Fibroblast of lung (primary cell): ENCODE measurements at regions not wholly inside any gene's neighbourhood (a gene's known extent, or its start where the extent isn't known, plus 50 kb on each side); places are given as distances from the start of the nearest gene placed in this dataset.
A peak's percentile ranks its signal among the peaks of the same experiment; 100 is the strongest.

ENCODE experiments used
- DNase-seq, 2 donors: peaks; one replicate each; pipeline versions ENCODE4 v3.0.0 to v3.0.0-alpha.2; 2010; ENCODE audit warnings: low read depth in 2 of 2
- H2AFZ ChIP-seq: 2 replicates; pipeline ENCODE4 v1.5.1; 2012; ENCODE audit warnings: low read length, control low read depth, inconsistent platforms
- H3K27ac ChIP-seq: 2 replicates; pipeline ENCODE4 v1.5.1; 2011; ENCODE audit warnings: low read length, control low read depth; ENCODE audit not compliant: insufficient read depth
- H3K27me3 ChIP-seq: 2 replicates; pipeline ENCODE4 v1.5.1; 2011; ENCODE audit warnings: mild to moderate bottlenecking, low read length; ENCODE audit not compliant: control insufficient read depth, insufficient read depth
- H3K36me3 ChIP-seq: 2 replicates; pipeline ENCODE4 v1.5.1; 2011; ENCODE audit warnings: low read length; ENCODE audit not compliant: control insufficient read depth, insufficient read depth
- H3K4me1 ChIP-seq: 2 replicates; pipeline ENCODE4 v1.5.1; 2011; ENCODE audit warnings: low read length; ENCODE audit not compliant: control insufficient read depth, insufficient read depth; ENCODE audit errors: extremely low read depth
- H3K4me2 ChIP-seq: 2 replicates; pipeline ENCODE4 v1.5.1; 2011; ENCODE audit warnings: low read length, control low read depth; ENCODE audit not compliant: insufficient read depth; ENCODE audit errors: extremely low read depth
- H3K4me3 ChIP-seq, 4 experiments: fragments of 200-600 bp in 1 of 4; sonication (generic) in 1 of 4; replicated peaks in 1 of 4; 2 replicates each; pipeline ENCODE4 v1.5.1; 2011 to 2016; ENCODE audit warnings: low read length in 4 of 4, low read depth in 3 of 4, mild to moderate bottlenecking in 3 of 4, control low read depth in 2 of 4, inconsistent platforms in 1 of 4, mixed read lengths in 1 of 4; ENCODE audit not compliant: insufficient read depth in 1 of 4; ENCODE audit errors: control extremely low read depth in 1 of 4
- H3K79me2 ChIP-seq: 2 replicates; pipeline ENCODE4 v1.5.1; 2012; ENCODE audit warnings: mild to moderate bottlenecking, low read length, inconsistent platforms; ENCODE audit not compliant: control insufficient read depth, insufficient read depth
- H3K9ac ChIP-seq: 2 replicates; pipeline ENCODE4 v1.5.1; 2011; ENCODE audit warnings: mild to moderate bottlenecking, low read length, control low read depth; ENCODE audit not compliant: insufficient read depth
- H3K9me3 ChIP-seq: 2 replicates; pipeline ENCODE4 v1.5.1; 2012; ENCODE audit warnings: low read depth, low read length; ENCODE audit not compliant: control insufficient read depth, insufficient read depth
- H4K20me1 ChIP-seq: 2 replicates; pipeline ENCODE4 v1.5.1; 2011; ENCODE audit warnings: low read length; ENCODE audit not compliant: control insufficient read depth, insufficient read depth; ENCODE audit errors: extremely low read depth
- EZH2 ChIP-seq: IDR thresholded peaks from 2 replicates; pipeline ENCODE4 v1.5.1; 2012; ENCODE audit warnings: low read length, control low read depth, mild to moderate bottlenecking; ENCODE audit errors: missing control alignments
- TF ChIP-seq, protein P1 (sequence below), 2 donors: IDR thresholded peaks in 1 of 2; conservative IDR thresholded peaks in 1 of 2; 1 replicate in 1 of 2; 2 replicates in 1 of 2; pipeline ENCODE4 v1.5.1; 2011 to 2012; ENCODE audit warnings: low read length in 2 of 2, control low read depth in 1 of 2, inconsistent platforms in 1 of 2, low read depth in 1 of 2, mild to moderate bottlenecking in 1 of 2

DNA sequence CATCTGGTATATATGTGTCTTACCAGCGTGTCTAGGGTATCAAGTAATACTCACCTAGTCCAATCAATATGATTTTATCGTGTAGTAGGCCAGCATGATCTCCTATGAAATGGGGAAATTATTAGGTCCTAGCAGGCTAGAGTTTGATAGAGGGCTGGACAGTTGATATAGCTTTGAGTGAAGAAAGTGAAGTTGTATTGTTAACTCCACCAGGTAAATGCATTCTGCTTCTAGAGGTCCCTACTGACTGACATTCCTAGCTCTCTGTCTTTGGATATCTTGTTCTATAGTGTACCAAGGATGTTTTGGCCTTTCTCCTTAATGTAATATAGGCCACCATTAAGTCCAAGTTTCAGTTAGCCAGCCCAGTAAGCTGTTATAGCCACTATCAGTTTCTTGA is 97.4 kb downstream of the EBNA1BP2 start:
- no peaks in the 10 kb centered on the region for H4K20me1 ChIP-seq
- no peaks in the 10 kb centered on the region for H3K4me1 ChIP-seq
- no peaks in the 10 kb centered on the region for H3K9me3 ChIP-seq
- H3K27ac ChIP-seq: no peak overlapping the region
- no peaks in the 10 kb centered on the region for H3K36me3 ChIP-seq
- TF ChIP-seq, protein P1, sequence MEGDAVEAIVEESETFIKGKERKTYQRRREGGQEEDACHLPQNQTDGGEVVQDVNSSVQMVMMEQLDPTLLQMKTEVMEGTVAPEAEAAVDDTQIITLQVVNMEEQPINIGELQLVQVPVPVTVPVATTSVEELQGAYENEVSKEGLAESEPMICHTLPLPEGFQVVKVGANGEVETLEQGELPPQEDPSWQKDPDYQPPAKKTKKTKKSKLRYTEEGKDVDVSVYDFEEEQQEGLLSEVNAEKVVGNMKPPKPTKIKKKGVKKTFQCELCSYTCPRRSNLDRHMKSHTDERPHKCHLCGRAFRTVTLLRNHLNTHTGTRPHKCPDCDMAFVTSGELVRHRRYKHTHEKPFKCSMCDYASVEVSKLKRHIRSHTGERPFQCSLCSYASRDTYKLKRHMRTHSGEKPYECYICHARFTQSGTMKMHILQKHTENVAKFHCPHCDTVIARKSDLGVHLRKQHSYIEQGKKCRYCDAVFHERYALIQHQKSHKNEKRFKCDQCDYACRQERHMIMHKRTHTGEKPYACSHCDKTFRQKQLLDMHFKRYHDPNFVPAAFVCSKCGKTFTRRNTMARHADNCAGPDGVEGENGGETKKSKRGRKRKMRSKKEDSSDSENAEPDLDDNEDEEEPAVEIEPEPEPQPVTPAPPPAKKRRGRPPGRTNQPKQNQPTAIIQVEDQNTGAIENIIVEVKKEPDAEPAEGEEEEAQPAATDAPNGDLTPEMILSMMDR (conservative IDR thresholded peaks at IDR 0.05 in 1 of 2, IDR thresholded peaks at IDR 0.05 in 1 of 2; ENCODE audit: low read depth in 1 of 2, low read length in 2 of 2): no peak
- TF ChIP-seq EZH2: no peak
- DNase-seq: no peak
- no peak overlapping the region for H3K4me3 ChIP-seq
- H3K4me2 ChIP-seq: no peak overlapping the region
- H3K9ac ChIP-seq: no peak overlapping the region
- no peaks in the 10 kb centered on the region for H3K79me2 ChIP-seq
- no peak overlapping the region for H2AFZ ChIP-seq
- peaks cover 3% of the 10 kb centered on the region for H3K27me3 ChIP-seq

DNA sequence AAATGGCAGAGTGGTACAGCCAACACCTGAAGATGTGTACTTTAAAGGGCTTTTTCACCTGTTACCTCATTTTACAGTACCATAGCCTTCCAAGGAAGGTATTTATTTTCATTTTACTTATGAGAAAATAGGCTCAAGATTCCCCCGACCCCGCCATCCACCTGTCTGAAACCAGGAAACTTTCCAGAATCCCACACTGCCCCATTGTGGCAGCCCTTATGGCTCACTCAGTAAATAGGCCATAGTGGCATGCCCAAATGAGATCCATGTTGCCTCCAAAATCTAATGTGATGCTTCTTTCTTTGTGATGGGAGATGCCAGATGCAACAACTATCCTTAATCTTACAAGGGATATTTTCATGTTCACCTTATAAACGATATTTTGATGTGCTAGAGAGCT is 97.8 kb downstream of the EBNA1BP2 start:
- Histone ChIP-seq H3K4me1 (no peaks in the 10 kb centered on the region), H2AFZ (no peak overlapping the region), H3K4me3 (no peak overlapping the region), H3K9me3 (no peaks in the 10 kb centered on the region), H3K79me2 (no peaks in the 10 kb centered on the region), H3K27me3 (peaks cover 3% of the 10 kb centered on the region), H3K36me3 (no peaks in the 10 kb centered on the region), H3K4me2 (no peak overlapping the region), H3K9ac (no peak overlapping the region), H3K27ac (no peak overlapping the region), H4K20me1 (no peaks in the 10 kb centered on the region)
- no peak for DNase-seq
- TF ChIP-seq, protein P1 (conservative IDR thresholded peaks at IDR 0.05 in 1 of 2, IDR thresholded peaks at IDR 0.05 in 1 of 2; ENCODE audit: low read depth in 1 of 2, low read length in 2 of 2): no peak
- no peak for TF ChIP-seq EZH2

DNA sequence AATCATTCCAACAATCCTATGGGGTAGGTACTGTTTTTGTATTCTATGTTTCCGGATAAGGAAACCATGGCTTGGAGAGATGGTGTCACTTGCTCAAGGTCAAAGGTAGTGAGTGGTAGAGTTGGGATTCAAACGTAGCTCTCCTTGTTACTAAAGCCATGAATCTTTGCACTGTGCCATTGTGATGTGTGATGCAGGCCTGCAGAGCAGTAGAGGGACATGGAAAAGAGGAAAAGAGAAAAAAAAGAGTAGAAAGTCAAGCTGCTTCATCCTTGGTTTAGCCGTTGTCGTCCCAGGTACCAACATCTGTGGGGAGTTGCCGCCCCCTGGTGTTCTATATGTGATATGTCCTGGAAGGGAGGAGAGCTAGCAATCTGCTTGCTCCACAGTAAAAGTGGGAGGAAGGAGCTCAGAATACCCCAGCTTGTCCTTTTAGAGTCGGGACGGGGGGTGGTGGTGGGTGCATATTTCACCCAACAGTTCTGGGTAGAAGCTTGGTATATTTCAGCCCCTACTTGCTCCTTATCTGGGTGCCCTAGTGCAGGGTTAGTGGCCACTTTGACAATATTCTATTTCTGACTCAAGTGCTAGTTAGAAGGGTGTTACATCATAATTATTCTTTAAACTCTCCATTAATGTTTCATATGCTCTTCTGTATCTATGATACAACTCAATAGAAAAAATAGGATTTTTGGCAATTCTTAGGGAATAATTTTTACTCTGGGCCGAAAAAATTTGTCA is 98.4 kb downstream of the EBNA1BP2 start:
- no peak overlapping the region for H3K9ac ChIP-seq
- peaks cover 3% of the 10 kb centered on the region for H3K27me3 ChIP-seq
- TF ChIP-seq, protein P1 (conservative IDR thresholded peaks at IDR 0.05 in 1 of 2, IDR thresholded peaks at IDR 0.05 in 1 of 2; ENCODE audit: low read depth in 1 of 2, low read length in 2 of 2): peak; percentile 76 to 86
- no peak for TF ChIP-seq EZH2
- H2AFZ ChIP-seq: no peak overlapping the region
- H3K4me3 ChIP-seq: no peak overlapping the region
- H3K4me1 ChIP-seq: no peaks in the 10 kb centered on the region
- no peaks in the 10 kb centered on the region for H4K20me1 ChIP-seq
- H3K36me3 ChIP-seq: no peaks in the 10 kb centered on the region
- no peaks in the 10 kb centered on the region for H3K79me2 ChIP-seq
- H3K27ac ChIP-seq: no peak overlapping the region
- no peaks in the 10 kb centered on the region for H3K9me3 ChIP-seq
- peak; percentile 50 to 79 for DNase-seq
- H3K4me2 ChIP-seq: no peak overlapping the region
